Hepatocyte (in vitro differentiated cells): ENCODE measurements at regions not wholly inside any gene's neighbourhood (a gene's known extent, or its start where the extent isn't known, plus 50 kb on each side); places are given as distances from the start of the nearest gene placed in this dataset.

Experiments
- EZH2 ChIP-seq: fragments of 200-600 bp; sonication (generic); IDR thresholded peaks from 2 replicates; pipeline ENCODE4 v1.6.1; 2016; ENCODE audit warnings: antibody characterized with exemption, mild to moderate bottlenecking, borderline replicate concordance
- EZH2phosphoT487 ChIP-seq: fragments of 200-600 bp; sonication (generic); IDR thresholded peaks from one replicate; pipeline ENCODE4 v1.6.1; 2018; ENCODE audit warnings: antibody characterized with exemption, mild to moderate bottlenecking, low read depth, moderate library complexity; ENCODE audit not compliant: unreplicated experiment, severe bottlenecking
- TF ChIP-seq, protein P1 (sequence below): fragments of 200-600 bp; sonication (generic); IDR thresholded peaks from 2 replicates; pipeline ENCODE4 v1.5.1; 2016; ENCODE audit warnings: antibody characterized with exemption, mild to moderate bottlenecking; ENCODE audit not compliant: poor library complexity

DNA sequence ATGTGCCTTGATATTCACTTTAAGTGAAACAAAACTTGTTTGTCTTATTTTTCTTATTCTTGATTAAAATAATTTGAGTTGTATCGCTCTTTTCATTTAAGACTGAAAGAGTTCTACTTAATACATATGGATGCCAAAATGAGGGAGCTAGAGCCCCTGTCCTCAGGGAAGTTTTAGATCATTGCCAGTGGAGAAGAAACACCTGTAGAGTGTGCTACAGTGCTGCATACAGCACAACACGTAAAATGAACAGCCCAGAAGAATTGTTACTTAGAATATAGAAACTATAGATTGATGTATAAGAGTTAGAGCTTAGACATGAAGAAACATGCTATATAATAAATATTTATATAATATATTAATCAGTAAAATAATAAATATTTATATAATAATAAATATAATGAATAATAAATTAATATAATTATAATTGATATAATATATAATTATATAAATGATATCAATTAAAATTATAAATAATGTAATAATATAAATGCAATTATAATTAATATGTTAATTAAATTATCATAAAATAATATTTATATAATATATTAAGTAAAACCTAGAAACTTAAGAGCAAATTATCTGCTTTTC, 1234.7 kb downstream of the ROBO2 start:
- TF ChIP-seq, protein P1, sequence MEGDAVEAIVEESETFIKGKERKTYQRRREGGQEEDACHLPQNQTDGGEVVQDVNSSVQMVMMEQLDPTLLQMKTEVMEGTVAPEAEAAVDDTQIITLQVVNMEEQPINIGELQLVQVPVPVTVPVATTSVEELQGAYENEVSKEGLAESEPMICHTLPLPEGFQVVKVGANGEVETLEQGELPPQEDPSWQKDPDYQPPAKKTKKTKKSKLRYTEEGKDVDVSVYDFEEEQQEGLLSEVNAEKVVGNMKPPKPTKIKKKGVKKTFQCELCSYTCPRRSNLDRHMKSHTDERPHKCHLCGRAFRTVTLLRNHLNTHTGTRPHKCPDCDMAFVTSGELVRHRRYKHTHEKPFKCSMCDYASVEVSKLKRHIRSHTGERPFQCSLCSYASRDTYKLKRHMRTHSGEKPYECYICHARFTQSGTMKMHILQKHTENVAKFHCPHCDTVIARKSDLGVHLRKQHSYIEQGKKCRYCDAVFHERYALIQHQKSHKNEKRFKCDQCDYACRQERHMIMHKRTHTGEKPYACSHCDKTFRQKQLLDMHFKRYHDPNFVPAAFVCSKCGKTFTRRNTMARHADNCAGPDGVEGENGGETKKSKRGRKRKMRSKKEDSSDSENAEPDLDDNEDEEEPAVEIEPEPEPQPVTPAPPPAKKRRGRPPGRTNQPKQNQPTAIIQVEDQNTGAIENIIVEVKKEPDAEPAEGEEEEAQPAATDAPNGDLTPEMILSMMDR: no peak
- TF ChIP-seq EZH2 (no peak), EZH2phosphoT487 (no peak)
